Neural cell (in vitro differentiated cells): ENCODE measurements at regions not wholly inside any gene's neighbourhood (a gene's known extent, or its start where the extent isn't known, plus 50 kb on each side); places are given as distances from the start of the nearest gene placed in this dataset.

Experiments used
- H2AFZ ChIP-seq: fragments of 200-600, 300-800 bp; sonication (generic), shearing (Covaris generic); 2 replicates; pipeline ENCODE4 v1.6.0; 2014; ENCODE audit warnings: low read depth, mild to moderate bottlenecking, antibody characterized with exemption, low read length, moderate library complexity
- H3F3A ChIP-seq: fragments of 200-600 bp; shearing (Covaris generic); 2 replicates; pipeline ENCODE4 v1.6.1; 2016; ENCODE audit warnings: mild to moderate bottlenecking, moderate library complexity, mixed read lengths, antibody characterized with exemption, low read length; ENCODE audit not compliant: insufficient read depth, poor library complexity, severe bottlenecking
- H3K27ac ChIP-seq: fragments of 200-600, 300-800 bp; sonication (generic), shearing (Covaris generic); 2 replicates; pipeline ENCODE4 v1.5.1; 2014; ENCODE audit warnings: mild to moderate bottlenecking, low read length, moderate library complexity
- H3K27me3 ChIP-seq: fragments of 300-800, 200-600 bp; sonication (generic), shearing (Covaris generic); 2 replicates; pipeline ENCODE4 v1.6.0; 2014; ENCODE audit warnings: mild to moderate bottlenecking, low read depth, low read length, moderate library complexity; ENCODE audit not compliant: insufficient read depth
- H3K36me3 ChIP-seq: fragments of 300-800, 200-600 bp; sonication (generic), shearing (Covaris generic); 2 replicates; pipeline ENCODE4 v1.5.1; 2014; ENCODE audit warnings: mild to moderate bottlenecking, antibody characterized with exemption, low read length, moderate library complexity; ENCODE audit not compliant: insufficient read depth
- H3K4me2 ChIP-seq: fragments of 300-800, 200-600 bp; sonication (generic), shearing (Covaris generic); 2 replicates; pipeline ENCODE4 v1.6.0; 2014; ENCODE audit warnings: mild to moderate bottlenecking, low read length
- H3K4me3 ChIP-seq: fragments of 300-800, 200-600 bp; sonication (generic), shearing (Covaris generic); 2 replicates; pipeline ENCODE4 v1.5.1; 2014; ENCODE audit warnings: mild to moderate bottlenecking, low read length, moderate library complexity
- H3K79me2 ChIP-seq: fragments of 200-600 bp; shearing (Covaris generic); replicated peaks from 2 replicates; pipeline ENCODE4 v1.6.0; 2014; ENCODE audit warnings: mild to moderate bottlenecking, low read length, moderate library complexity; ENCODE audit not compliant: insufficient read depth
- H3K9ac ChIP-seq: fragments of 300-800, 200-600 bp; sonication (generic), shearing (Covaris generic); 2 replicates; pipeline ENCODE4 v1.6.1; 2016; ENCODE audit warnings: mild to moderate bottlenecking, low read length, mixed read lengths
- H3K9me2 ChIP-seq: fragments of 200-600 bp; shearing (Covaris generic); 2 replicates; pipeline ENCODE4 v1.6.1; 2016; ENCODE audit warnings: mild to moderate bottlenecking, low read length, mixed read lengths; ENCODE audit not compliant: insufficient read depth
- H3K9me3 ChIP-seq: fragments of 200-600, 300-800 bp; sonication (generic), shearing (Covaris generic); 2 replicates; pipeline ENCODE4 v1.6.1; 2016; ENCODE audit warnings: mild to moderate bottlenecking, mixed run types, low read length, moderate library complexity, mixed read lengths
- H4K20me1 ChIP-seq: fragments of 200-600 bp; shearing (Covaris generic); 2 replicates; pipeline ENCODE4 v1.6.1; 2016; ENCODE audit warnings: mild to moderate bottlenecking, mixed run types; ENCODE audit not compliant: insufficient read depth
- CTCF ChIP-seq: fragments of 450-650 bp; IDR thresholded peaks from 2 replicates; pipeline ENCODE4 v1.5.1; 2014; ENCODE audit warnings: antibody characterized with exemption, mild to moderate bottlenecking, moderate library complexity; ENCODE audit not compliant: poor library complexity, severe bottlenecking
- EP300 ChIP-seq: fragments of 450-650 bp; conservative IDR thresholded peaks from 2 replicates; pipeline ENCODE4 v1.6.1; 2014; ENCODE audit warnings: antibody characterized with exemption, mild to moderate bottlenecking, moderate library complexity; ENCODE audit not compliant: poor library complexity, severe bottlenecking
- EZH2 ChIP-seq: fragments of 200-600, 300-800 bp; shearing (Covaris generic), sonication (generic); IDR thresholded peaks from 2 replicates; pipeline ENCODE4 v1.6.1; 2014; ENCODE audit warnings: antibody characterized with exemption, low read length, borderline replicate concordance, mild to moderate bottlenecking; ENCODE audit not compliant: insufficient read depth, poor library complexity, severe bottlenecking
- MXI1 ChIP-seq: fragments of 450-650 bp; conservative IDR thresholded peaks from 2 replicates; pipeline ENCODE4 v1.6.1; 2014; ENCODE audit warnings: antibody characterized with exemption, mild to moderate bottlenecking; ENCODE audit not compliant: poor library complexity, severe bottlenecking
- POLR2AphosphoS5 ChIP-seq: IDR thresholded peaks from 2 replicates; pipeline ENCODE4 v1.6.1; 2012
- RAD21 ChIP-seq: fragments of 450-650 bp; conservative IDR thresholded peaks from 2 replicates; pipeline ENCODE4 v1.6.1; 2014; ENCODE audit warnings: antibody characterized with exemption, mild to moderate bottlenecking, moderate library complexity
- SMC3 ChIP-seq: fragments of 450-650 bp; conservative IDR thresholded peaks from 2 replicates; pipeline ENCODE4 v1.6.1; 2014; ENCODE audit warnings: antibody characterized with exemption, mild to moderate bottlenecking, moderate library complexity; ENCODE audit not compliant: poor library complexity
- TAF1 ChIP-seq: IDR thresholded peaks from 2 replicates; pipeline ENCODE4 v1.6.1; 2012; ENCODE audit warnings: low read depth
- TF ChIP-seq, protein P1 (sequence below): IDR thresholded peaks from 2 replicates; pipeline ENCODE4 v1.6.1; 2012; ENCODE audit warnings: borderline replicate concordance

GRCh38 chr10:78751716-78752115, 317.1 kb upstream of the ZMIZ1 start:
- no peaks in the 10 kb centered on the region for H4K20me1 ChIP-seq
- H3K4me3 ChIP-seq, result no peak overlapping the region
- no peak for TF ChIP-seq RAD21
- no peaks in the 10 kb centered on the region for H3F3A ChIP-seq
- H3K9me2 ChIP-seq, result no peaks in the 10 kb centered on the region
- H3K79me2 ChIP-seq, result no peaks in the 10 kb centered on the region
- no peaks in the 10 kb centered on the region for H3K9me3 ChIP-seq
- H3K27me3 ChIP-seq, result no peaks in the 10 kb centered on the region
- no peak overlapping the region for H3K27ac ChIP-seq
- H3K4me2 ChIP-seq, result no peak overlapping the region
- no peak overlapping the region for H3K9ac ChIP-seq
- no peak overlapping the region for H2AFZ ChIP-seq
- H3K36me3 ChIP-seq, result no peaks in the 10 kb centered on the region

DNA sequence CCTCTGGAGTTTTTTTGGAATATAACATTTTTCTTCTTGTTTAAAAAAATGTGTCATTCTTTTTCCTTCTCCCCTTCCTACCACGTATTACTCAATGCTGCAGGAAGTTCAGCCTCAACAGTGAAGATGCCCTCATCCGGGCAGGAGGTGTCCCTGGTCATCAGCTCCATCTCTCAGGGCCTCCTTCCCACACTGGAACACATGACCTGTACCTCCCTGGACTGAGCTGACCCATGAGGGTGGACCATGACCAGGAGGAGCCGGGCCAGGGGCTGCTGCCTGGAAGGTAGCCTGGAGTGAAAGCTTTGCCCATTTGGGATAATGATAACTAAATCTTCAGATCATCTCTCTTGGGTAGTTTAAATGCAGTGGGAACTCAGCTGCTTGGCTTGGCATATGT, 316.5 kb upstream of the ZMIZ1 start:
- no peaks in the 10 kb centered on the region for H3K9me3 ChIP-seq
- no peak overlapping the region for H3K4me2 ChIP-seq
- H3K9me2 ChIP-seq, result no peaks in the 10 kb centered on the region
- H3K9ac ChIP-seq, result no peak overlapping the region
- TF ChIP-seq TAF1 (no peak), RAD21 (no peak)
- H3K79me2 ChIP-seq, result no peaks in the 10 kb centered on the region
- H3F3A ChIP-seq, result no peaks in the 10 kb centered on the region
- H4K20me1 ChIP-seq, result no peaks in the 10 kb centered on the region
- no peak overlapping the region for H2AFZ ChIP-seq
- no peaks in the 10 kb centered on the region for H3K36me3 ChIP-seq
- no peak overlapping the region for H3K27ac ChIP-seq
- H3K4me3 ChIP-seq, result no peak overlapping the region
- no peaks in the 10 kb centered on the region for H3K27me3 ChIP-seq

- H3K79me2 ChIP-seq, result no peaks in the 10 kb centered on the region
- no peaks in the 10 kb centered on the region for H3F3A ChIP-seq
- no peak overlapping the region for H3K4me3 ChIP-seq
- H3K9me2 ChIP-seq, result no peaks in the 10 kb centered on the region
- H3K27ac ChIP-seq, result no peak overlapping the region
- TF ChIP-seq POLR2AphosphoS5 (no peak), MXI1 (no peak), RAD21 (no peak), EP300 (no peak)
- H4K20me1 ChIP-seq, result no peaks in the 10 kb centered on the region
- no peak overlapping the region for H3K4me2 ChIP-seq
- no peak overlapping the region for H2AFZ ChIP-seq
- H3K36me3 ChIP-seq, result no peaks in the 10 kb centered on the region
- no peaks in the 10 kb centered on the region for H3K9me3 ChIP-seq
- H3K27me3 ChIP-seq, result no peaks in the 10 kb centered on the region
- no peak overlapping the region for H3K9ac ChIP-seq
Measured at GRCh38 chr10:78752708-78753107, 316.1 kb upstream of the ZMIZ1 start.

GRCh38 chr10:78754269-78755062, 314.3 kb upstream of the ZMIZ1 start:
- peak overlapping the region; percentile 76 for H3K27ac ChIP-seq
- no peak overlapping the region for H3K4me2 ChIP-seq
- H2AFZ ChIP-seq, result no peak overlapping the region
- no peaks in the 10 kb centered on the region for H4K20me1 ChIP-seq
- H3K27me3 ChIP-seq, result no peaks in the 10 kb centered on the region
- no peaks in the 10 kb centered on the region for H3K9me2 ChIP-seq
- H3K9me3 ChIP-seq, result no peaks in the 10 kb centered on the region
- TF ChIP-seq RAD21, result peak; percentile 37
- TF ChIP-seq, protein P1, sequence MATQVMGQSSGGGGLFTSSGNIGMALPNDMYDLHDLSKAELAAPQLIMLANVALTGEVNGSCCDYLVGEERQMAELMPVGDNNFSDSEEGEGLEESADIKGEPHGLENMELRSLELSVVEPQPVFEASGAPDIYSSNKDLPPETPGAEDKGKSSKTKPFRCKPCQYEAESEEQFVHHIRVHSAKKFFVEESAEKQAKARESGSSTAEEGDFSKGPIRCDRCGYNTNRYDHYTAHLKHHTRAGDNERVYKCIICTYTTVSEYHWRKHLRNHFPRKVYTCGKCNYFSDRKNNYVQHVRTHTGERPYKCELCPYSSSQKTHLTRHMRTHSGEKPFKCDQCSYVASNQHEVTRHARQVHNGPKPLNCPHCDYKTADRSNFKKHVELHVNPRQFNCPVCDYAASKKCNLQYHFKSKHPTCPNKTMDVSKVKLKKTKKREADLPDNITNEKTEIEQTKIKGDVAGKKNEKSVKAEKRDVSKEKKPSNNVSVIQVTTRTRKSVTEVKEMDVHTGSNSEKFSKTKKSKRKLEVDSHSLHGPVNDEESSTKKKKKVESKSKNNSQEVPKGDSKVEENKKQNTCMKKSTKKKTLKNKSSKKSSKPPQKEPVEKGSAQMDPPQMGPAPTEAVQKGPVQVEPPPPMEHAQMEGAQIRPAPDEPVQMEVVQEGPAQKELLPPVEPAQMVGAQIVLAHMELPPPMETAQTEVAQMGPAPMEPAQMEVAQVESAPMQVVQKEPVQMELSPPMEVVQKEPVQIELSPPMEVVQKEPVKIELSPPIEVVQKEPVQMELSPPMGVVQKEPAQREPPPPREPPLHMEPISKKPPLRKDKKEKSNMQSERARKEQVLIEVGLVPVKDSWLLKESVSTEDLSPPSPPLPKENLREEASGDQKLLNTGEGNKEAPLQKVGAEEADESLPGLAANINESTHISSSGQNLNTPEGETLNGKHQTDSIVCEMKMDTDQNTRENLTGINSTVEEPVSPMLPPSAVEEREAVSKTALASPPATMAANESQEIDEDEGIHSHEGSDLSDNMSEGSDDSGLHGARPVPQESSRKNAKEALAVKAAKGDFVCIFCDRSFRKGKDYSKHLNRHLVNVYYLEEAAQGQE, result peak; percentile 18
- TF ChIP-seq MXI1, result no peak
- TF ChIP-seq SMC3, result peak; percentile 22
- TF ChIP-seq CTCF, result no peak
- peak; percentile 55 for TF ChIP-seq POLR2AphosphoS5
- peak; percentile 37 for TF ChIP-seq EP300
- TF ChIP-seq TAF1, result no peak
- no peak for TF ChIP-seq EZH2
- H3F3A ChIP-seq, result no peaks in the 10 kb centered on the region
- H3K36me3 ChIP-seq, result no peaks in the 10 kb centered on the region
- H3K79me2 ChIP-seq, result no peaks in the 10 kb centered on the region
- peak overlapping the region; percentile 2 for H3K4me3 ChIP-seq
- peak overlapping the region; percentile 40 for H3K9ac ChIP-seq
